Nucleus accumbens (tissue), 56 donors: ENCODE measurements at regions not wholly inside any gene's neighbourhood (a gene's known extent, or its start where the extent isn't known, plus 50 kb on each side); places are given as distances from the start of the nearest gene placed in this dataset.
A peak's percentile ranks its signal among the peaks of the same experiment; 100 is the strongest.

ENCODE experiments used
- DNase-seq, 56 donors: peaks; one replicate each; lab custom pipeline; 2025; lab: John Stamatoyannopoulos, UW

GRCh38 chr9:582775-583174 lies 258.7 kb upstream of the DMRT1 start:
- DNase-seq, result no peak

- no peak for DNase-seq
These were observed 254.0 kb upstream of the DMRT1 start for GRCh38 chr9:587527-587926.

GRCh38 chr9:588981-589380 lies 252.5 kb upstream of the DMRT1 start:
- DNase-seq, result no peak

- DNase-seq, result no peak
These were observed 251.8 kb upstream of the DMRT1 start for GRCh38 chr9:589723-590122.

GRCh38 chr9:591292-591691 lies 250.2 kb upstream of the DMRT1 start:
- no peak for DNase-seq

- DNase-seq, result no peak
These were observed 249.3 kb upstream of the DMRT1 start for GRCh38 chr9:592225-592624.

- no peak for DNase-seq
These were observed 248.8 kb upstream of the DMRT1 start for GRCh38 chr9:592733-593132.

- no peak for DNase-seq
These were observed 247.7 kb upstream of the DMRT1 start for GRCh38 chr9:593809-594208.

- DNase-seq, result no peak
These were observed 244.8 kb upstream of the DMRT1 start for GRCh38 chr9:596703-597102.

- no peak for DNase-seq
These were observed 241.5 kb upstream of the DMRT1 start for GRCh38 chr9:600006-600405.

- no peak for DNase-seq
These were observed 238.8 kb upstream of the DMRT1 start for GRCh38 chr9:602716-603115.

GRCh38 chr9:603126-603525 lies 238.4 kb upstream of the DMRT1 start:
- no peak for DNase-seq

- no peak for DNase-seq
These were observed 234.1 kb upstream of the DMRT1 start for GRCh38 chr9:607417-607816.

- peak; percentile 10 to 85 (median 70) for DNase-seq
These were observed 227.6 kb upstream of the DMRT1 start for GRCh38 chr9:613771-614347.

GRCh38 chr9:614431-614830 lies 227.1 kb upstream of the DMRT1 start:
- peak in 12 of 56 donors; percentile 7 to 36 (median 15) for DNase-seq

- DNase-seq, result no peak
These were observed 225.7 kb upstream of the DMRT1 start for GRCh38 chr9:615756-616155.

GRCh38 chr9:616694-617093 lies 224.8 kb upstream of the DMRT1 start:
- DNase-seq, result no peak

- DNase-seq, result no peak
These were observed 223.9 kb upstream of the DMRT1 start for GRCh38 chr9:617445-618085.

- no peak for DNase-seq
These were observed 223.0 kb upstream of the DMRT1 start for GRCh38 chr9:618478-618877.

GRCh38 chr9:621201-621855 lies 220.2 kb upstream of the DMRT1 start:
- peak in 3 of 56 donors; percentile 5 to 7 (median 6) for DNase-seq

- no peak for DNase-seq
These were observed 216.5 kb upstream of the DMRT1 start for GRCh38 chr9:624935-625500.

GRCh38 chr9:625613-626012 lies 215.9 kb upstream of the DMRT1 start:
- DNase-seq, result peak in 1 of 56 donors; percentile 14
